PC-3 (cell line): ENCODE measurements at regions not wholly inside any gene's neighbourhood (a gene's known extent, or its start where the extent isn't known, plus 50 kb on each side); places are given as distances from the start of the nearest gene placed in this dataset.

Experiments used
- ATAC-seq: fragments of 200-7000 bp; cut with Tn5 transposase; 2 replicates; pipeline ENCODE4 v1.9.1; 2020; ENCODE audit warnings: mild to moderate bottlenecking, moderate library complexity
- BruUV-seq: library from RNA; stranded (reverse); fragments of 400-500 nt; replicated peaks from 2 replicates; lab custom pipeline; 2021; lab: Mats Ljungman, UMichigan
- CTCF ChIA-PET: fragments of 300-600 bp; sonication (Branson Sonifier 250); formaldehyde crosslinking; loops from one replicate; lab custom pipeline; 2022; ENCODE audit warnings: antibody characterized with exemption; lab: Charles Lee
- POLR2A ChIA-PET: fragments of 300-600 bp; sonication (Branson Sonifier 250); formaldehyde crosslinking; loops from one replicate; lab custom pipeline; 2022; ENCODE audit warnings: antibody characterized with exemption; ENCODE audit not compliant: unreplicated experiment; lab: Charles Lee
- DNase-seq: peaks from one replicate; pipeline ENCODE4 v3.0.0-alpha.2; 2015
- H2AFZ ChIP-seq: fragments of 300-600 bp; sonication (generic); 2 replicates; pipeline ENCODE4 v1.6.0; 2016; ENCODE audit warnings: antibody characterized with exemption, low read length
- H3F3A ChIP-seq: fragments of 300-600 bp; sonication (generic); one replicate; pipeline ENCODE4 v1.6.0; 2017; ENCODE audit warnings: antibody characterized with exemption, low read length, control low read depth, mild to moderate bottlenecking; ENCODE audit not compliant: unreplicated experiment
- H3K27ac ChIP-seq: fragments of 300-600 bp; sonication (generic); 2 replicates; pipeline ENCODE4 v1.5.1; 2016; ENCODE audit warnings: mild to moderate bottlenecking, low read length
- H3K27me3 ChIP-seq: fragments of 300-600 bp; sonication (generic); 2 replicates; pipeline ENCODE4 v1.6.1; 2016; ENCODE audit warnings: low read length, mixed read lengths
- H3K36me3 ChIP-seq: fragments of 300-600 bp; sonication (generic); 2 replicates; pipeline ENCODE4 v1.6.1; 2016; ENCODE audit warnings: low read depth, mixed run types, low read length, mixed read lengths
- H3K4me1 ChIP-seq: fragments of 300-600 bp; sonication (generic); 2 replicates; pipeline ENCODE4 v1.5.1; 2016; ENCODE audit warnings: low read length; ENCODE audit not compliant: insufficient read depth
- H3K4me2 ChIP-seq: fragments of 300-600 bp; sonication (generic); 2 replicates; pipeline ENCODE4 v1.6.0; 2016; ENCODE audit warnings: low read length
- H3K4me3 ChIP-seq: fragments of 300-600 bp; sonication (generic); 2 replicates; pipeline ENCODE4 v1.5.1; 2016; ENCODE audit warnings: mild to moderate bottlenecking, low read length, mixed read lengths
- H3K79me2 ChIP-seq: fragments of 300-600 bp; sonication (generic); 2 replicates; pipeline ENCODE4 v1.6.1; 2017; ENCODE audit warnings: low read length, mixed read lengths
- H3K9ac ChIP-seq: fragments of 300-600 bp; sonication (generic); 2 replicates; pipeline ENCODE4 v1.6.0; 2016; ENCODE audit warnings: mild to moderate bottlenecking, low read length
- H3K9me2 ChIP-seq: fragments of 300-600 bp; sonication (generic); replicated peaks from 2 replicates; pipeline ENCODE4 v1.6.1; 2016; ENCODE audit warnings: mixed run types, low read length, mixed read lengths
- H3K9me3 ChIP-seq: fragments of 300-600 bp; sonication (generic); 2 replicates; pipeline ENCODE4 v1.6.1; 2016; ENCODE audit warnings: low read length, mixed read lengths
- H4K20me1 ChIP-seq: fragments of 300-600 bp; sonication (generic); 2 replicates; pipeline ENCODE4 v1.6.1; 2016; ENCODE audit warnings: low read length, mixed read lengths
- CTCF ChIP-seq: fragments of 300-600 bp; sonication (generic); conservative IDR thresholded peaks from 2 replicates; pipeline ENCODE4 v1.5.1; 2017; ENCODE audit warnings: antibody characterized with exemption, low read depth, mild to moderate bottlenecking, low read length
- EZH2 ChIP-seq: fragments of 300-600 bp; sonication (generic); IDR thresholded peaks from one replicate; pipeline ENCODE4 v1.6.1; 2017; ENCODE audit warnings: antibody characterized with exemption, mild to moderate bottlenecking, low read length; ENCODE audit not compliant: unreplicated experiment
- EZH2phosphoT487 ChIP-seq: fragments of 300-600 bp; sonication (generic); IDR thresholded peaks from 2 replicates; pipeline ENCODE4 v1.6.1; 2018; ENCODE audit warnings: mild to moderate bottlenecking, antibody characterized with exemption, low read length, borderline replicate concordance
- intact Hi-C: fragments of 100-400 bp; cut with micrococcal nuclease; formaldehyde crosslinking; loops from 2 replicates; pipeline ENCODE4 v1.9.0; 2023

- H3K4me1 ChIP-seq = no peaks in the 10 kb centered on the region
- intact Hi-C loops = no loop called here
- H3K9me2 ChIP-seq = no peaks in the 10 kb centered on the region
- DNase-seq = no peak
- H3K79me2 ChIP-seq = no peaks in the 10 kb centered on the region
- BruUV-seq = no TSS peak
- ChIA-PET POLR2A (no interaction called here), CTCF (no interaction called here)
- H4K20me1 ChIP-seq = no peaks in the 10 kb centered on the region
- no peaks in the 10 kb centered on the region for H3F3A ChIP-seq
- no peak overlapping the region for H3K27ac ChIP-seq
- H3K4me2 ChIP-seq = no peak overlapping the region
- no peak overlapping the region for H3K9ac ChIP-seq
- no peaks in the 10 kb centered on the region for H3K36me3 ChIP-seq
- H3K9me3 ChIP-seq = no peaks in the 10 kb centered on the region
- no peak overlapping the region for H3K4me3 ChIP-seq
- H2AFZ ChIP-seq = no peak overlapping the region
- H3K27me3 ChIP-seq = no peaks in the 10 kb centered on the region
- no peak for ATAC-seq
- TF ChIP-seq EZH2phosphoT487 (no peak), EZH2 (no peak), CTCF (no peak)
Observed at GRCh38 chr16:87173294-87173893, 143.8 kb downstream of the C16orf95 start.

GRCh38 chr16:87174061-87174460, 143.1 kb downstream of the C16orf95 start:
- Histone ChIP-seq H3K27me3 (no peaks in the 10 kb centered on the region), H4K20me1 (no peaks in the 10 kb centered on the region), H3K27ac (no peak overlapping the region), H3K9ac (no peak overlapping the region), H3K4me2 (no peak overlapping the region), H3K4me3 (no peak overlapping the region), H3K36me3 (no peaks in the 10 kb centered on the region), H3K9me2 (no peaks in the 10 kb centered on the region), H3K9me3 (no peaks in the 10 kb centered on the region), H3K4me1 (peaks cover 4% of the 10 kb centered on the region), H3K79me2 (no peaks in the 10 kb centered on the region), H3F3A (no peaks in the 10 kb centered on the region), H2AFZ (no peak overlapping the region)
- DNase-seq (no peak), ATAC-seq (no peak)
- ChIA-PET POLR2A (no interaction called here), CTCF (no interaction called here)
- BruUV-seq = no TSS peak
- TF ChIP-seq EZH2phosphoT487 (no peak), EZH2 (no peak), CTCF (no peak)
- intact Hi-C loops = no loop called here

GRCh38 chr16:87176735-87177134, 140.5 kb downstream of the C16orf95 start:
- Histone ChIP-seq H3K36me3 (no peaks in the 10 kb centered on the region), H3K9me2 (no peaks in the 10 kb centered on the region), H3K4me1 (peaks cover 17% of the 10 kb centered on the region), H3K9me3 (no peaks in the 10 kb centered on the region), H2AFZ (no peak overlapping the region), H3K9ac (no peak overlapping the region), H3K27me3 (no peaks in the 10 kb centered on the region), H3K4me2 (no peak overlapping the region), H3K4me3 (no peak overlapping the region), H3K27ac (no peak overlapping the region), H4K20me1 (no peaks in the 10 kb centered on the region), H3K79me2 (no peaks in the 10 kb centered on the region), H3F3A (no peaks in the 10 kb centered on the region)
- DNase-seq (no peak), ATAC-seq (no peak)
- ChIA-PET POLR2A (no interaction called here), CTCF (no interaction called here)
- intact Hi-C loops = no loop called here
- no peak for TF ChIP-seq CTCF
- BruUV-seq = no TSS peak
